Caco-2 (cell line): ENCODE measurements at regions not wholly inside any gene's neighbourhood (a gene's known extent, or its start where the extent isn't known, plus 50 kb on each side); places are given as distances from the start of the nearest gene placed in this dataset.

Source experiments
- BruUV-seq: library from RNA; stranded (reverse); fragments of 400-500 nt; replicated peaks from 2 replicates; lab custom pipeline; 2021; lab: Mats Ljungman, UMichigan
- CTCF ChIA-PET: fragments of 300-600 bp; sonication (Branson Sonifier 250); formaldehyde crosslinking; loops from one replicate; lab custom pipeline; 2022; ENCODE audit warnings: antibody characterized with exemption; lab: Charles Lee
- POLR2A ChIA-PET: fragments of 300-600 bp; sonication (Branson Sonifier 250); formaldehyde crosslinking; loops from one replicate; lab custom pipeline; 2022; ENCODE audit warnings: antibody characterized with exemption; lab: Charles Lee
- DNase-seq, 2 experiments: peaks; one replicate each; pipeline versions ENCODE4 v3.0.0 to v3.0.0-alpha.2; 2020 to 2022
- H3K27me3 ChIP-seq: replicated peaks from 2 replicates; pipeline ENCODE4 v1.6.0; 2011; ENCODE audit warnings: low read length; ENCODE audit not compliant: control insufficient read depth, insufficient read depth
- H3K36me3 ChIP-seq: 2 replicates; pipeline ENCODE4 v1.5.1; 2011; ENCODE audit warnings: low read length; ENCODE audit not compliant: control insufficient read depth, insufficient read depth
- H3K4me1 ChIP-seq: fragments of 250-450 bp; sonication (Bioruptor Pico); 2 replicates; pipeline ENCODE4 v1.5.1; 2020; ENCODE audit warnings: mild to moderate bottlenecking
- H3K4me3 ChIP-seq: 2 replicates; pipeline ENCODE4 v1.5.1; 2011; ENCODE audit warnings: low read depth, mild to moderate bottlenecking, control low read depth, low read length
- H3K9me3 ChIP-seq: fragments of 250-450 bp; sonication (Bioruptor Pico); 2 replicates; pipeline ENCODE4 v1.5.1; 2020; ENCODE audit warnings: mild to moderate bottlenecking, moderate library complexity
- H3K27ac Mint-ChIP-seq: one replicate; pipeline ENCODE4 v1.8.0; 2022; ENCODE audit warnings: mixed read lengths; ENCODE audit not compliant: unreplicated experiment
- H3K27me3 Mint-ChIP-seq: one replicate; pipeline ENCODE4 v1.8.0; 2022; ENCODE audit warnings: mixed read lengths; ENCODE audit not compliant: insufficient read depth, unreplicated experiment
- H3K36me3 Mint-ChIP-seq: one replicate; pipeline ENCODE4 v1.8.0; 2022; ENCODE audit warnings: mild to moderate bottlenecking, mixed read lengths; ENCODE audit not compliant: insufficient read depth, unreplicated experiment
- H3K4me1 Mint-ChIP-seq: one replicate; pipeline ENCODE4 v1.8.0; 2022; ENCODE audit warnings: low read depth, mixed read lengths; ENCODE audit not compliant: unreplicated experiment
- H3K4me3 Mint-ChIP-seq: one replicate; pipeline ENCODE4 v1.8.0; 2022; ENCODE audit warnings: mild to moderate bottlenecking, moderate library complexity, mixed read lengths; ENCODE audit not compliant: unreplicated experiment
- H3K9me3 Mint-ChIP-seq: one replicate; pipeline ENCODE4 v1.8.0; 2022; ENCODE audit warnings: mixed read lengths; ENCODE audit not compliant: unreplicated experiment
- intact Hi-C: fragments of 100-400 bp; cut with micrococcal nuclease; formaldehyde crosslinking; loops from one replicate; pipeline ENCODE4 v1.10.0; 2022; ENCODE audit not compliant: unreplicated experiment
- TF ChIP-seq, protein P1 (sequence below), 2 experiments: fragments of 200-600 bp in 1 of 2; IDR thresholded peaks; 1 replicate in 1 of 2; 2 replicates in 1 of 2; pipeline versions ENCODE4 v1.5.1 to v1.8.0; 2011 to 2022; ENCODE audit warnings: antibody characterized with exemption in 1 of 2, control low read depth in 1 of 2, inconsistent platforms in 1 of 2, low read depth in 1 of 2, low read length in 1 of 2, mild to moderate bottlenecking in 1 of 2, moderate library complexity in 1 of 2; ENCODE audit not compliant: insufficient read depth in 1 of 2, severe bottlenecking in 1 of 2, unreplicated experiment in 1 of 2

- H3K9me3 Mint-ChIP-seq, result peaks cover 14% of the 10 kb centered on the region
- no peaks in the 10 kb centered on the region for H3K27me3 Mint-ChIP-seq
- no peak for DNase-seq
- peaks cover 20% of the 10 kb centered on the region for H3K4me1 ChIP-seq
- ChIA-PET CTCF (no interaction called here), POLR2A (no interaction called here)
- no TSS peak for BruUV-seq
- H3K4me1 Mint-ChIP-seq, result peaks cover 7% of the 10 kb centered on the region
- H3K27me3 ChIP-seq, result no peaks in the 10 kb centered on the region
- no peak overlapping the region for H3K4me3 ChIP-seq
- no peaks in the 10 kb centered on the region for H3K36me3 ChIP-seq
- no peak overlapping the region for H3K4me3 Mint-ChIP-seq
- TF ChIP-seq, protein P1, sequence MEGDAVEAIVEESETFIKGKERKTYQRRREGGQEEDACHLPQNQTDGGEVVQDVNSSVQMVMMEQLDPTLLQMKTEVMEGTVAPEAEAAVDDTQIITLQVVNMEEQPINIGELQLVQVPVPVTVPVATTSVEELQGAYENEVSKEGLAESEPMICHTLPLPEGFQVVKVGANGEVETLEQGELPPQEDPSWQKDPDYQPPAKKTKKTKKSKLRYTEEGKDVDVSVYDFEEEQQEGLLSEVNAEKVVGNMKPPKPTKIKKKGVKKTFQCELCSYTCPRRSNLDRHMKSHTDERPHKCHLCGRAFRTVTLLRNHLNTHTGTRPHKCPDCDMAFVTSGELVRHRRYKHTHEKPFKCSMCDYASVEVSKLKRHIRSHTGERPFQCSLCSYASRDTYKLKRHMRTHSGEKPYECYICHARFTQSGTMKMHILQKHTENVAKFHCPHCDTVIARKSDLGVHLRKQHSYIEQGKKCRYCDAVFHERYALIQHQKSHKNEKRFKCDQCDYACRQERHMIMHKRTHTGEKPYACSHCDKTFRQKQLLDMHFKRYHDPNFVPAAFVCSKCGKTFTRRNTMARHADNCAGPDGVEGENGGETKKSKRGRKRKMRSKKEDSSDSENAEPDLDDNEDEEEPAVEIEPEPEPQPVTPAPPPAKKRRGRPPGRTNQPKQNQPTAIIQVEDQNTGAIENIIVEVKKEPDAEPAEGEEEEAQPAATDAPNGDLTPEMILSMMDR (IDR thresholded peaks at IDR 0.05; ENCODE audit: insufficient read depth in 1 of 2, low read depth in 1 of 2, low read length in 1 of 2, severe bottlenecking in 1 of 2, unreplicated experiment in 1 of 2), result no peak
- H3K36me3 Mint-ChIP-seq, result no peaks in the 10 kb centered on the region
- intact Hi-C loops, result no loop called here
- H3K9me3 ChIP-seq, result 0 out of 2 replicates have a peak, but pooled peaks cover 2% of the 10 kb centered on the region
- H3K27ac Mint-ChIP-seq, result no peak overlapping the region
These were observed 81.9 kb downstream of the BMP4 start for GRCh38 chr14:53874704-53875103.

DNA sequence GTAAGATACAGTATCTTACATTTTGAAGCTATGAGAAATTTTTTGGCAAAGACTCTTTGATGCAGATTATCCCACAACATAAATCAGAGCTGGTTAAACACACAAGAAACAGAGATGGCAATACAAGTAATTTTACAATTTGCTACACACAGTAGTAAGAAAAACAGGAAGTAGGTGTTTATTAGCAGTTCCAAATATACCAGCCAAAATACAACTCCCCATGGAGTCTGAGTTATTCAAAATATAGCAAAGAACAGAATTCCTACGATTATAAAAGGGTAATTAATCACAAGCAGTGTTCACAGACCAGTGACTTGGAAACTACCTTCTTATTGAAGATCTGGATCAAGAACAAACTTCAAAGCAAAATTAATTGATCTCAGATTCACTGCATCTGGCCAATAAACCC lies 83.9 kb downstream of the BMP4 start:
- peaks cover 29% of the 10 kb centered on the region for H3K9me3 Mint-ChIP-seq
- H3K36me3 Mint-ChIP-seq, result no peaks in the 10 kb centered on the region
- Histone ChIP-seq H3K4me1 (peaks cover 19% of the 10 kb centered on the region), H3K27me3 (no peaks in the 10 kb centered on the region), H3K9me3 (0 out of 2 replicates have a peak, but pooled peaks cover 2% of the 10 kb centered on the region), H3K4me3 (no peak overlapping the region), H3K36me3 (no peaks in the 10 kb centered on the region)
- CTCF ChIA-PET, result no interaction called here
- peaks cover 7% of the 10 kb centered on the region for H3K4me1 Mint-ChIP-seq
- H3K4me3 Mint-ChIP-seq, result no peak overlapping the region
- intact Hi-C loops, result no loop called here
- no peak for DNase-seq
- BruUV-seq, result no TSS peak
- POLR2A ChIA-PET, result no interaction called here
- no peak overlapping the region for H3K27ac Mint-ChIP-seq
- TF ChIP-seq, protein P1 (IDR thresholded peaks at IDR 0.05; ENCODE audit: insufficient read depth in 1 of 2, low read depth in 1 of 2, low read length in 1 of 2, severe bottlenecking in 1 of 2, unreplicated experiment in 1 of 2), result no peak
- no peaks in the 10 kb centered on the region for H3K27me3 Mint-ChIP-seq

- Histone ChIP-seq H3K36me3 (no peaks in the 10 kb centered on the region), H3K4me1 (peaks cover 19% of the 10 kb centered on the region), H3K9me3 (0 out of 2 replicates have a peak, but pooled peaks cover 2% of the 10 kb centered on the region), H3K27me3 (no peaks in the 10 kb centered on the region), H3K4me3 (no peak overlapping the region)
- Mint-ChIP-seq H3K9me3 (peaks cover 29% of the 10 kb centered on the region), H3K4me3 (no peak overlapping the region), H3K27ac (no peak overlapping the region), H3K4me1 (peaks cover 7% of the 10 kb centered on the region), H3K36me3 (no peaks in the 10 kb centered on the region), H3K27me3 (no peaks in the 10 kb centered on the region)
- intact Hi-C loops, result no loop called here
- POLR2A ChIA-PET, result no interaction called here
- TF ChIP-seq, protein P1 (IDR thresholded peaks at IDR 0.05; ENCODE audit: insufficient read depth in 1 of 2, low read depth in 1 of 2, low read length in 1 of 2, severe bottlenecking in 1 of 2, unreplicated experiment in 1 of 2), result no peak
- BruUV-seq, result no TSS peak
- no peak for DNase-seq
- CTCF ChIA-PET, result no interaction called here
These were observed 84.7 kb downstream of the BMP4 start for GRCh38 chr14:53871951-53872350.
